ENCODE measurements at regions not wholly inside any gene's neighbourhood (a gene's known extent, or its start where the extent isn't known, plus 50 kb on each side); places are given as distances from the start of the nearest gene placed in this dataset.

GRCh38 chr3:145144361-145144760 lies 1016.6 kb downstream of the PLOD2 start:
- no peaks in the 10 kb centered on the region for H3K9me3 ChIP-seq (ENCODE audit: insufficient read depth, low read depth)
- POLR2A ChIA-PET (ENCODE audit: unreplicated experiment): no interaction called here
- no peaks in the 10 kb centered on the region for H3K4me1 ChIP-seq (replicated peaks; ENCODE audit: insufficient read depth)
- no peaks in the 10 kb centered on the region for H3F3A ChIP-seq (ENCODE audit: insufficient read depth, low read depth)
- no peaks in the 10 kb centered on the region for H3K9me2 ChIP-seq (ENCODE audit: insufficient read depth)
- BruUV-seq (replicated peaks): no TSS peak
- intact Hi-C loops (cut with micrococcal nuclease; ENCODE audit: unreplicated experiment): no loop called here
- no peaks in the 10 kb centered on the region for H3K27me3 ChIP-seq (ENCODE audit: insufficient read depth, low read depth)
- H3K4me3 ChIP-seq: no peak overlapping the region
- TF ChIP-seq EZH2 (IDR thresholded peaks at IDR 0.05; ENCODE audit: low read depth): no peak
- TF ChIP-seq CTCF (conservative IDR thresholded peaks at IDR 0.05): no peak
- DNase-seq: no peak
- no peak overlapping the region for H3K27ac ChIP-seq
- no peaks in the 10 kb centered on the region for H4K20me1 ChIP-seq (ENCODE audit: insufficient read depth)
- no peak overlapping the region for H2AFZ ChIP-seq
- CTCF ChIA-PET: no interaction called here
- no peaks in the 10 kb centered on the region for H3K79me2 ChIP-seq (ENCODE audit: low read depth)
- no peak overlapping the region for H3K4me2 ChIP-seq
- H3K36me3 ChIP-seq (ENCODE audit: low read depth): no peaks in the 10 kb centered on the region

GRCh38 chr3:145145461-145145860 lies 1015.5 kb downstream of the PLOD2 start:
- no peaks in the 10 kb centered on the region for H3K9me2 ChIP-seq (ENCODE audit: insufficient read depth)
- H3K4me2 ChIP-seq: no peak overlapping the region
- H3K36me3 ChIP-seq (ENCODE audit: low read depth): no peaks in the 10 kb centered on the region
- H3K4me3 ChIP-seq: no peak overlapping the region
- no peaks in the 10 kb centered on the region for H3K79me2 ChIP-seq (ENCODE audit: low read depth)
- no peak overlapping the region for H2AFZ ChIP-seq
- BruUV-seq (replicated peaks): no TSS peak
- no peaks in the 10 kb centered on the region for H4K20me1 ChIP-seq (ENCODE audit: insufficient read depth)
- no peak for DNase-seq
- ChIA-PET POLR2A (ENCODE audit: unreplicated experiment) (no interaction called here), CTCF (no interaction called here)
- no peaks in the 10 kb centered on the region for H3K27me3 ChIP-seq (ENCODE audit: insufficient read depth, low read depth)
- no peaks in the 10 kb centered on the region for H3K9me3 ChIP-seq (ENCODE audit: insufficient read depth, low read depth)
- no peaks in the 10 kb centered on the region for H3K4me1 ChIP-seq (replicated peaks; ENCODE audit: insufficient read depth)
- TF ChIP-seq EZH2 (IDR thresholded peaks at IDR 0.05; ENCODE audit: low read depth) (no peak), CTCF (conservative IDR thresholded peaks at IDR 0.05) (no peak)
- H3F3A ChIP-seq (ENCODE audit: insufficient read depth, low read depth): no peaks in the 10 kb centered on the region
- intact Hi-C loops (cut with micrococcal nuclease; ENCODE audit: unreplicated experiment): no loop called here
- H3K27ac ChIP-seq: no peak overlapping the region

- Histone ChIP-seq H3K27ac (no peak overlapping the region), H3K4me1 (replicated peaks; ENCODE audit: insufficient read depth) (no peaks in the 10 kb centered on the region), H3F3A (ENCODE audit: insufficient read depth, low read depth) (no peaks in the 10 kb centered on the region), H3K9me3 (ENCODE audit: insufficient read depth, low read depth) (no peaks in the 10 kb centered on the region), H3K27me3 (ENCODE audit: insufficient read depth, low read depth) (no peaks in the 10 kb centered on the region), H3K9me2 (ENCODE audit: insufficient read depth) (no peaks in the 10 kb centered on the region), H3K4me3 (no peak overlapping the region), H4K20me1 (ENCODE audit: insufficient read depth) (no peaks in the 10 kb centered on the region), H2AFZ (no peak overlapping the region), H3K4me2 (no peak overlapping the region), H3K79me2 (ENCODE audit: low read depth) (no peaks in the 10 kb centered on the region), H3K36me3 (ENCODE audit: low read depth) (no peaks in the 10 kb centered on the region)
- TF ChIP-seq CTCF (conservative IDR thresholded peaks at IDR 0.05): no peak
- TF ChIP-seq EZH2 (IDR thresholded peaks at IDR 0.05; ENCODE audit: low read depth): no peak
- BruUV-seq (replicated peaks): no TSS peak
- POLR2A ChIA-PET (ENCODE audit: unreplicated experiment): no interaction called here
- no peak for DNase-seq
- intact Hi-C loops (cut with micrococcal nuclease; ENCODE audit: unreplicated experiment): loop anchor here (1.0 kb wide), 1 partner anchor 10 kb away; no protein-coding TSS in a partner anchor
- CTCF ChIA-PET: no interaction called here
Measured at GRCh38 chr3:145159640-145160039, 1001.3 kb downstream of the PLOD2 start.

Data from PC-9 (cell line).